ENCODE measurements at regions not wholly inside any gene's neighbourhood (a gene's known extent, or its start where the extent isn't known, plus 50 kb on each side); places are given as distances from the start of the nearest gene placed in this dataset.

- no peak for TF ChIP-seq POLR2A (IDR thresholded peaks at IDR 0.05)
- TF ChIP-seq, protein P1, sequence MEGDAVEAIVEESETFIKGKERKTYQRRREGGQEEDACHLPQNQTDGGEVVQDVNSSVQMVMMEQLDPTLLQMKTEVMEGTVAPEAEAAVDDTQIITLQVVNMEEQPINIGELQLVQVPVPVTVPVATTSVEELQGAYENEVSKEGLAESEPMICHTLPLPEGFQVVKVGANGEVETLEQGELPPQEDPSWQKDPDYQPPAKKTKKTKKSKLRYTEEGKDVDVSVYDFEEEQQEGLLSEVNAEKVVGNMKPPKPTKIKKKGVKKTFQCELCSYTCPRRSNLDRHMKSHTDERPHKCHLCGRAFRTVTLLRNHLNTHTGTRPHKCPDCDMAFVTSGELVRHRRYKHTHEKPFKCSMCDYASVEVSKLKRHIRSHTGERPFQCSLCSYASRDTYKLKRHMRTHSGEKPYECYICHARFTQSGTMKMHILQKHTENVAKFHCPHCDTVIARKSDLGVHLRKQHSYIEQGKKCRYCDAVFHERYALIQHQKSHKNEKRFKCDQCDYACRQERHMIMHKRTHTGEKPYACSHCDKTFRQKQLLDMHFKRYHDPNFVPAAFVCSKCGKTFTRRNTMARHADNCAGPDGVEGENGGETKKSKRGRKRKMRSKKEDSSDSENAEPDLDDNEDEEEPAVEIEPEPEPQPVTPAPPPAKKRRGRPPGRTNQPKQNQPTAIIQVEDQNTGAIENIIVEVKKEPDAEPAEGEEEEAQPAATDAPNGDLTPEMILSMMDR (IDR thresholded peaks at IDR 0.05) = no peak
Measured at GRCh38 chr7:125480762-125481161, 551.1 kb upstream of the POT1 start.

Data from thyroid gland (tissue), 4 donors.